Stimulated activated CD4-positive, alpha-beta T cell treated with anti-CD3 and anti-CD28 coated beads, Interleukin-15, amount 100 ng/mL, for 1 hour (primary cell): ENCODE measurements at regions not wholly inside any gene's neighbourhood (a gene's known extent, or its start where the extent isn't known, plus 50 kb on each side); places are given as distances from the start of the nearest gene placed in this dataset.
"Not testable (repeated sequence)": the region's sequence is repeated elsewhere in the genome, so short reads cannot be mapped to it uniquely, and the experiment has no call there.

Experiments
- DNase-seq, 2 donors: peaks; one replicate each; pipeline ENCODE4 v3.0.0-alpha.2; 2020; ENCODE audit warnings: low read depth in 1 of 2, low spot score in 1 of 2

DNA sequence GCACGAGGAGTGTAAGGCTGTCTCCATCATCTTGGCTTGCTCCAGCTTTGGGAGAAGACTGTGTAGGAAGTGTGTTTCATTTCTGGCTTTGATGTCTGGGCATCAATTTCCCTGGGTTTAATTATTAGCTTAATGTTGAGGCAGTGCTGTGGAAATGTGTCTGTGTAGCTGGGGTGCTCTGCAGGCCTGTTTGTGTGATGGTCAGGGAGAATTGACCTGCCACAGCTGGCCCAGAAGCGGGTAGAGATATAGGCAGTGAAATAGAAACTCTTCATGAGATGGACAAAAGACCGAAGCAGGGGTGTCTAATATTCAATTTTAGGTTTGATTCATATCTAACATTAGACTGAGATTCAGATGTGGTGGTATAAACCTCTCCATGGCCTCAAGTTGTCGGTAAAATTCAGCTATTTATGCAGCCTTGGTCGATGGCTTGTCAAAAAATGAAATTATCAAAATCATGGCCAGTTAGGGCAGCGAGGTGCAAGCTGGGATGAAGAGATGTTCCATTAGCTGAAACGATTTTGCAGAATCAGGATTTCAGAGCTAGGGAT is 95.3 kb upstream of the SNX9 start:
- no peak for DNase-seq

DNA sequence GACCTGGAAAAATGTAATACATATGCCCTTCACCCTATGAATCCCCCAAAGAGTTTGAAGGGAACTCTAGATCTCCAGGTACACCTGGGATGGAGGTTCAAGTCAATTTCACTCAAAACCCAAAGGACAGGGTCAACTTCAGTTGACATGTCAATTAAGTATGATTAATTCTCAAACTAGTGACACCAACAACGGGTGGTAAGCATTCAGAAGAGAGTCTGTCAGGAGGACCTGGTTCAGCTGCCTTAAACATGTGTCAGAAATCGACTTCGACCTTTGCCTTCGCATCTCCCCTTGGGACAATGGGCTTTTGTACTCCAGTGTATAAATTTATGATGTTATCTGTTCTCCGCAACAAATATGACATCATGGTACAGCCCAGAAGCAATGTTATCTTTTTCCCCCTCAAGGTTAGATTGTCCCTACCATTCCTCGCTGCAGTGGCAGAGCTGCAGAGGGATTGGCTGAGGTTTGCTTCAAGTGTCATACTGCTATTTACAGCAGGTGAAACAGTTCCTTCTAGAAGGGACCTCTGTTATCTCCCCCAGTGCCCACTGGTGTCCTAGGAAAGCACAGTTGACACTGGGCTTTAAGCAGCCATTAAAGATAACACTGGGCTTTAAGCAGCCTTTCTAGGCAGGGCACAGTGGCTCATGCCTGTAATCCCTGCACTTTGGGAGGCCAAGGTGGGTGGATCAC is 94.7 kb upstream of the SNX9 start:
- no peak for DNase-seq

DNA sequence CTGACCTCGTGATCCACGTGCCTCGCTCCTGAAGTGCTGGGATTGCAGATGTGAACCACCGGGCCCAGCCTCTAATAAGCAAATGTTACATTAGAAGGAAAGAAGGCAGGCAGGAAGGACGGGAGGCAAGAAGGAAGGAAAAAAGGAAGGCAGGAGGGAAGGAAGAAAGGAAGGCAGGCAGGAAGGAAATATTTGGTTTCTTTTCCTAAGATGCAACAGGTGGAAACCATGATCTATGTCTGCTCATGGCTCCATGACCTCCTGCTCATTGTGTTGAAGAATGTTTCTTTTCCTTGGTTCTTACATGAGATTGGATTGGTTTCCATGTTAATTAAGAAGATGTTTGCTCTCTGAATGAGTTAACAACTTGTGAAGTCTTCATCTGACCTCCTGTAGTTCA is 91.8 kb upstream of the SNX9 start:
- DNase-seq, result no peak

DNA sequence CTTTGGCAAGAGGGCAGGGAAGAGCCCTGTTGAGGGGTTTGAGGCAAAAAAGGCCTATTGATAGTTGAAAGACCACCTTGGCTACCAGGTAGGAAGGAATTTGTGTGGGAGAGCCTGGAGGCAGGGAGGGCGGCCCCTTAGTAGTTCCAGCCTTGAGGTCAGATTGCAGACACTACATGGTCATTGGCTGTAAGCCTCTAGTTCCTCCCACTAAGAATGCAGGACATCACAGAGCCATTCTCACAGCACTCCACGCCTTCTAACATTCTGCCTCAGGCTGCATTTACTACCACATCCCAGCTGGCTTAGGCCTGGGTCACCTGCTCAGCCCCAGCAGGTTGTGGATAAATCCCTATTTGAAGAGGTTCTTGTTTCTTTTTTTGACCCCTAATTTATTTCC is 91.0 kb upstream of the SNX9 start:
- DNase-seq, result no peak

DNA sequence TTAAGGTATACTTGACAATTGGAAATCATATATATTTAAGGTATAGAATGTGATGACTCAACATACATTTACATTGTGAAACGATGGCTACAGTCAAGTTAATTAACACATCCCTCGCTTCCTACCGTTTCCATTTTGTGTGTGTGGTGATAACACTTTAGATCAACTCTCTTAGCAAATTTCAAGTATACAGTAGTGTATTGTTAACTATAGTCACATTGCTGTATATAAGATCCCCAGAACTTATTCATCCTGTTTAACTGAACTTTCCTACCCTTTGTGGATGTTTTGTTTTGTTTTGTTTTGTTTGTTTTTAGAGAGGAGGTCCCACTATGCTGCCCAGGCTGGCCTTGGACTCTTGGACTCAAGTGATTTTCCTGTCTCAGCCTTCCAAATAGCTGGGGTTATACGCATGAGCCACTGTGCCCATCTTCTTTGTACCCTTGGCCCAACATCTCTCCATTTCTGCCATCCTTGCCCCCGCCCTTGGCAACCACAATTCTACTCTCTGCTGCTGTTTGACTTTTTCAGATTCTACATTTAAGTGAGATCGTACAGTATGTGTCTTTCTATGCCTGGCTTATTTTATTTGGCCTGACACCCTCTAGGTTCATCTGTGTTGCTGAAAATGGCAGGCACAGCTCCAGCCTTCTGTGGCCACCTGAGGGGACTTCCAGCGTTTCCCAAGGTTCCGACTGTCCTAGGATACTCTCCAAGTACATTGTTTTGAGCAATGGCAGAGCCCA is 90.5 kb upstream of the SNX9 start:
- no peak for DNase-seq

DNA sequence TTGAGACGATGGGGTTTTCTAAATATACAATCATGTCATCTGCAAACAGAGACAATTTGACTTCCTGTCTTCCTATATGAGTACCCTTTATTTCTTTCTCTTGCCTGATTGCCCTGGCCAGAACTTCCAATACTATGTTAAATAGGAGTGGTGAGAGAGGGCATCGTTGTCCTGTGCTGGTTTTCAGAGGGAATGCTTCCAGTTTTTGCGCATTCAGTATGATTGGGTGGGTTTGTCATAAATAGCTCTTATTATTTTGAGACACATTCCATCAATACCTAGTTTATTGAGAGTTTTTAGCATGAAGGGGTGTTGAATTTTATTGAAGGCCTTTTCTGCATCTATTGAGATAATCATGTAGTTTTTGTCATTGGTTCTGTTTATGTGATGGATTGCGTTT is 86.5 kb upstream of the SNX9 start:
- not testable (repeated sequence) for DNase-seq

DNA sequence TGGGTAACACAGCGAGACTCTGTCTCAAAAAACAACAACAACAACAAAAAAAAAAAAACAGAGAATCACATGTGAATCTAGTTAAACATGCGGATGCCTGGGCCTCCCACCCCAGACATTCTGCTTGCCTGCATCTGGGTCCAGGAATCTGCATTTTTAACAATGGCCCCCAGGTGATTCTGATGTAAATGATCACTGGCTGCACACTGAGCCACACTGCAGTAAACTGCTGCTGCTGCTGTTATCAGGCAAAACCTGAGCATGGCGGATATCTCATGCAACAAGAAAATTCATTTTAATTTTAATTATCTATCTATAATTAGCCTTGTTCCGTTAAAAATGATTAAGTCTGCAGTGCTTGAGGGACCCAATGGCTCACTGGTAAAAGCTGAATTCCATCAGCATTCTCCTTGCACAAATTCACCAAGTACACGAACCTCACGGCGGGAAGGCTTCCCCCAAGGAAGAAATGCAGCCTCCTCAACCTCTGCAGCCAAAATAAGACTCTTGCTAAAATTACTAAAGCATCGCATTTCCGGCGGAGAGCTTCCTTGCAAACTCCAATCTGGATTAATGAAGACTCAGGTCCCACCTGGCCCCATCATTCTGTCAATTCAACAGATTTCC is 81.6 kb upstream of the SNX9 start:
- no peak for DNase-seq

DNA sequence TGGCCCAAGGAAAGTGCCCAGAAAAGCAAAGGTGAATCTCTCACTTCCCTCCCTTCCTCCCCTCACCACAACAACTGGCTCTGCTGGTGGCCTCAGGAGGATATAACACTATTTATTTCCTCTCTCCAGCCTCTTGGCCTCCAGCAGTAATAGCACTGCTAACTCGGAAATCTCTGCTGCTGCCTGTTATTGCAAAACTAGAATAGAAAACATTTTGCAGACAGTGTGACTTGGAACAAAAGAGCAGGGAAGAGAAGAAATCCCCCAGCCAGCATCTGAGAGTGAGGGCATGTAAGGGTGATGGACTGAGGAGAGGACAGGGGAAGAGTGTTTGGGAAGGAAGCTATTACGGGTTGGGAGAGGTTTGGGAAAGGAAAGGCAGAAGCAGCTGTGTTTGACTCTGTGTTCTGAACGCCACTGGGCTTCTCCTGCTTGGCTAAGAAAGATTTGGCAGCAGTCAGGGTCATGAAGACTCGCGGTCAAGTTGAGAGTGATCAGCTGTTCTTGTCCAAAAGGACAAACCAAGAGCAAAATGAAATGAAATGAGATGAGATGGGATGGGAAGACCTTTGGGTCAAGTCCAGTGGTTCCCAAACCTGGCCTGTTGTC is 81.0 kb upstream of the SNX9 start:
- no peak for DNase-seq

- DNase-seq, result no peak
Measured at GRCh38 chr6:157744102-157744601, 78.9 kb upstream of the SNX9 start.

DNA sequence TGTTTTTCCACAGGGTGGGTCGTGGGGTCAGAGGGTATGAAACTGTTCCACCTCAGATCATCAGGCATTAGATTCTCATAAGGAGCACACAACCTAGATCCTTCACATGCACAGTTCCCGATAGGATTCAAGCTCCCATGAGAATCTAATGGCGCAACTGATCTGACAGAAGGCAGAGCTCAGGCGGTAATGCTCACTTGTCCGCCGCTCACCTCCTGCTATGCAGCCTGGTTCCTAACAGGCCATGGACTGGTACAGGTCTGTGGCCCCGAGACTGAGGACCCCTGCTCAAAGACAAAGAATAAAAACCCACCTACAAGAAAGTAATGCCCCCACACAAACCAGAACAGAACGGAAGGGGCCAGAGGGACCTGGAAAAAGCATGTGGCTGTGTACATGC is 76.1 kb upstream of the SNX9 start:
- no peak for DNase-seq

GRCh38 chr6:157747370-157747769 is 75.7 kb upstream of the SNX9 start:
- DNase-seq, result no peak

GRCh38 chr6:157748839-157749571 is 74.0 kb upstream of the SNX9 start:
- no peak for DNase-seq

- not testable (repeated sequence) for DNase-seq
Measured at GRCh38 chr6:157750973-157751372, 72.1 kb upstream of the SNX9 start.

GRCh38 chr6:157751547-157752200 is 71.4 kb upstream of the SNX9 start:
- no peak for DNase-seq

- not testable (repeated sequence) for DNase-seq
Measured at GRCh38 chr6:157752879-157753278, 70.2 kb upstream of the SNX9 start.

DNA sequence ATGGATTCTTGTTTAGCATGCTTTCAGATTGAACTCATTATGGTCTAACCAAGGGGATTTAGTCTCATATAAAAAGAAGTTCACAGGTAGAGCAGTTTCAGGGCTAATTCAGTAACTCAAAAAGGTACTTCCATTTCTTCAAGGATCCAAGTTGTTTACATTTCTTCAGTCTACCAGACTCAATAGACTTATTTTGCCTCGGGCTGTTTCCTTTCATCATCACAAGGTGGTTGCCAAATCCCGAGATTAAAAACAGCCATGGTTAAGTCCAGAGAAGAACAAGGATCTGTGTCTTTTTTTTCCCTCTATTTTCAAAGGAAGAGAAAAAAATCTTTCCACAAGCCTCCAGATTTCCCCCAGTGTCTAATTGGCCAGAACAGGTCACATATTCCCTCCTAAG is 69.8 kb upstream of the SNX9 start:
- no peak for DNase-seq

- not testable (repeated sequence) for DNase-seq
Measured at GRCh38 chr6:157753801-157754200, 69.2 kb upstream of the SNX9 start.

DNA sequence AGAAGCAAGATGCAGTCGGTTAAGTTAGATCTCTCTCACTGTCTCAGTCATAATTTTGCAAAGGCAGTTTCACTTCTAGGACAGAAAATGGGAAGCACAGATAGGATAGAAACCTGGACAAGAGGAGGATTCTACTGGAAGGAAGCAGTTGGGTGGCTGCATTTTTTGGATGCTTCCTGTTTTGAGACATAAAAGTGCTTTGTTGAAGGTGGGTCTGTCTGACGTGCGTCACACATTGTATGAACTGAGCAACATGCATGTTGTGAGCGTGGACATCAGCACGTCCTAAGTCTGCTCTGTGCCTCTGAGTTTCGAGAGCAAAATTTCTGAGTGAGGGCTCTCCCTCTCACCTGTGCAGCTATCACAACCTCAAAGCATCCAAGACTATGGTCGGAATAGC is 68.7 kb upstream of the SNX9 start:
- no peak for DNase-seq

DNA sequence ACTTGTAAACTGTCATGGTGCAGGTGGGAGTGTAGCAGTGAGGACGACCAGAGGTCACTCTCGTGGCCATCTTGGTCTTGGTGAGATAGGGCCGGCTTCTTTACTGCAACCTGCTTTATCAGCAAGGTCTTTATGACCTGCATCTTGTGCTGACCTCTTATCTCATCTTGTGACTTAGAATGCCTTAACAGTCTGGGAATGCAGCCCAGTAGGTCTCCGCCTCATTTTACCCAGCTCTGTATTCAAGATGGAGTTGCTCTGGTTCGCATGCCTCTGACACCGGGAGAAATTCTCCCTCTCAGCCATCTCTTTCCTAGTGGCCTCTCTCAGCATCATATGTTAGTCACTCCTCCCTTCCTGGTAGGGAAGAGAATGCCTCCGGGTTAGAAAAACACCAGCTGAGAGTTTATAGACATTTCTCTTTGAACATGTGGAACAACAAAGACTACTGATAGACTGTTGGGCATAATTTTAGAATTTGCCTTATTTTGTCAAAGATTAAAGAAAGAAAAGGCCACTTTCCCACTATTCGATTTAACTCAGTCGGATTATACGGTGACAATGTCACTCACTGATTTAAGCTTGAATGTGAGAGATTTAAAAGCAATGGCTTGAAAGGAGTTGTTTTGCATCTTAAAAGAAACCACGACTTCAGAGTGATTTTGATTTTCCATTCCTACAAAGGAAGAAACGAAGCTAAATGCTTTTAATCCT is 67.9 kb upstream of the SNX9 start:
- no peak for DNase-seq
